Mammary epithelial cell (primary cell): ENCODE measurements at regions not wholly inside any gene's neighbourhood (a gene's known extent, or its start where the extent isn't known, plus 50 kb on each side); places are given as distances from the start of the nearest gene placed in this dataset.

Source experiments
- CTCF ChIP-seq, 2 donors: IDR thresholded peaks in 1 of 2; conservative IDR thresholded peaks in 1 of 2; 2 replicates each; pipeline ENCODE4 v1.5.1; 2011 to 2012; ENCODE audit warnings: inconsistent platforms in 2 of 2, low read length in 2 of 2, mild to moderate bottlenecking in 2 of 2, control low read depth in 1 of 2, low read depth in 1 of 2; ENCODE audit not compliant: insufficient read depth in 1 of 2; ENCODE audit errors: extremely low read depth in 1 of 2
- EZH2 ChIP-seq: IDR thresholded peaks from 2 replicates; pipeline ENCODE4 v1.6.1; 2012; ENCODE audit warnings: low read length, inconsistent platforms, borderline replicate concordance

GRCh38 chr6:145155873-145156782 lies 579.2 kb downstream of the EPM2A start:
- TF ChIP-seq CTCF (conservative IDR thresholded peaks at IDR 0.05 in 1 of 2, IDR thresholded peaks at IDR 0.05 in 1 of 2; ENCODE audit: extremely low read depth in 1 of 2, insufficient read depth in 1 of 2, low read depth in 1 of 2, low read length in 2 of 2) (no peak), EZH2 (no peak)
